Right atrium auricular region (tissue), 2 donors: ENCODE measurements at regions not wholly inside any gene's neighbourhood (a gene's known extent, or its start where the extent isn't known, plus 50 kb on each side); places are given as distances from the start of the nearest gene placed in this dataset.

Source experiments
- DNase-seq: peaks from one replicate; pipeline ENCODE4 v3.0.0-alpha.2; 2019; ENCODE audit warnings: low spot score
- H3K27ac ChIP-seq, 2 donors: fragments of 200-600 bp; sonication (generic); 1 replicate in 1 of 2; 2 replicates in 1 of 2; pipeline ENCODE4 v1.5.1; 2016 to 2019
- H3K27me3 ChIP-seq, 2 donors: fragments of 200-600 bp; sonication (generic); one replicate each; pipeline versions ENCODE4 v1.5.1 to v1.6.0; 2017 to 2019
- H3K36me3 ChIP-seq: fragments of 200-600 bp; sonication (generic); one replicate; pipeline ENCODE4 v1.5.1; 2016
- H3K4me1 ChIP-seq, 2 donors: fragments of 200-600 bp; sonication (generic); one replicate each; pipeline versions ENCODE4 v1.5.1 to v1.6.0; 2017 to 2019
- H3K4me3 ChIP-seq, 2 donors: fragments of 200-600 bp; sonication (generic); 1 replicate in 1 of 2; 2 replicates in 1 of 2; pipeline ENCODE4 v1.5.1; 2017 to 2019; ENCODE audit warnings: mild to moderate bottlenecking in 1 of 2, moderate library complexity in 1 of 2
- H3K9me3 ChIP-seq, 2 donors: fragments of 200-600 bp; sonication (generic); one replicate each; pipeline ENCODE4 v1.5.1; 2019
- TF ChIP-seq, protein P1 (sequence below), 2 donors: fragments of 200-600 bp; sonication (generic); IDR thresholded peaks; one replicate each; pipeline ENCODE4 v1.5.1; 2019; ENCODE audit warnings: antibody characterized with exemption in 2 of 2

DNA sequence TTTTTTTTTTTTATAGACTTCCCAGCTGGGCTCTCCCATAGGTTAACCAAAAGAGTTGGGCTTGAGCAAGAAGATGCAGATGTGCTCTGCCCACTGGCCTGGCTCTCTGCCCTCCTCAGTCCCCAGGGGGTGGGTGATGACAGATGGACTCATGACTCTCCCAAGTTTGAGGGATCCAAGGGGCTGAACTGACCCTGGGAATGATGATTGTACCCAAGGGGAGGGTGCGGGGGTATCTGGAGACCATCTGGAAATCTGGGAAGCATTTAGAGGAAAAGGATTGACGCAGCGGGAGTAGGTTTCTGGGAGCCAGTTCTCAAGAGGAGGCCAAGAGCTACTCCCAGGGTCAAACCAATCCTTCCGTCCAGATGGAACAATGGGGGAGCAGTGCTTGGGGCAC, 330.8 kb downstream of the CYP26B1 start:
- H3K9me3 ChIP-seq, result no peaks in the 10 kb centered on the region
- DNase-seq, result no peak
- no peaks in the 10 kb centered on the region for H3K27me3 ChIP-seq
- no peak overlapping the region for H3K27ac ChIP-seq
- no peaks in the 10 kb centered on the region for H3K4me1 ChIP-seq
- no peak overlapping the region for H3K4me3 ChIP-seq
- TF ChIP-seq, protein P1, sequence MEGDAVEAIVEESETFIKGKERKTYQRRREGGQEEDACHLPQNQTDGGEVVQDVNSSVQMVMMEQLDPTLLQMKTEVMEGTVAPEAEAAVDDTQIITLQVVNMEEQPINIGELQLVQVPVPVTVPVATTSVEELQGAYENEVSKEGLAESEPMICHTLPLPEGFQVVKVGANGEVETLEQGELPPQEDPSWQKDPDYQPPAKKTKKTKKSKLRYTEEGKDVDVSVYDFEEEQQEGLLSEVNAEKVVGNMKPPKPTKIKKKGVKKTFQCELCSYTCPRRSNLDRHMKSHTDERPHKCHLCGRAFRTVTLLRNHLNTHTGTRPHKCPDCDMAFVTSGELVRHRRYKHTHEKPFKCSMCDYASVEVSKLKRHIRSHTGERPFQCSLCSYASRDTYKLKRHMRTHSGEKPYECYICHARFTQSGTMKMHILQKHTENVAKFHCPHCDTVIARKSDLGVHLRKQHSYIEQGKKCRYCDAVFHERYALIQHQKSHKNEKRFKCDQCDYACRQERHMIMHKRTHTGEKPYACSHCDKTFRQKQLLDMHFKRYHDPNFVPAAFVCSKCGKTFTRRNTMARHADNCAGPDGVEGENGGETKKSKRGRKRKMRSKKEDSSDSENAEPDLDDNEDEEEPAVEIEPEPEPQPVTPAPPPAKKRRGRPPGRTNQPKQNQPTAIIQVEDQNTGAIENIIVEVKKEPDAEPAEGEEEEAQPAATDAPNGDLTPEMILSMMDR (IDR thresholded peaks at IDR 0.05), result no peak
- no peaks in the 10 kb centered on the region for H3K36me3 ChIP-seq

- no peak for DNase-seq
Measured at GRCh38 chr2:71815701-71816474, 331.8 kb downstream of the CYP26B1 start.

GRCh38 chr2:71814885-71815284, 332.8 kb downstream of the CYP26B1 start:
- DNase-seq, result peak; percentile 50
- H3K4me1 ChIP-seq, result no peaks in the 10 kb centered on the region
- H3K9me3 ChIP-seq, result no peaks in the 10 kb centered on the region
- H3K27ac ChIP-seq, result no peak overlapping the region
- TF ChIP-seq, protein P1 (IDR thresholded peaks at IDR 0.05), result no peak
- H3K36me3 ChIP-seq, result no peaks in the 10 kb centered on the region
- H3K27me3 ChIP-seq, result no peaks in the 10 kb centered on the region
- no peak overlapping the region for H3K4me3 ChIP-seq

More at GRCh38 chr2:71815701-71816474, 331.8 kb downstream of the CYP26B1 start:
- Histone ChIP-seq H3K9me3 (no peaks in the 10 kb centered on the region), H3K4me3 (no peak overlapping the region), H3K36me3 (no peaks in the 10 kb centered on the region), H3K27ac (no peak overlapping the region), H3K27me3 (no peaks in the 10 kb centered on the region), H3K4me1 (no peaks in the 10 kb centered on the region)
- TF ChIP-seq, protein P1 (IDR thresholded peaks at IDR 0.05), result no peak

DNA sequence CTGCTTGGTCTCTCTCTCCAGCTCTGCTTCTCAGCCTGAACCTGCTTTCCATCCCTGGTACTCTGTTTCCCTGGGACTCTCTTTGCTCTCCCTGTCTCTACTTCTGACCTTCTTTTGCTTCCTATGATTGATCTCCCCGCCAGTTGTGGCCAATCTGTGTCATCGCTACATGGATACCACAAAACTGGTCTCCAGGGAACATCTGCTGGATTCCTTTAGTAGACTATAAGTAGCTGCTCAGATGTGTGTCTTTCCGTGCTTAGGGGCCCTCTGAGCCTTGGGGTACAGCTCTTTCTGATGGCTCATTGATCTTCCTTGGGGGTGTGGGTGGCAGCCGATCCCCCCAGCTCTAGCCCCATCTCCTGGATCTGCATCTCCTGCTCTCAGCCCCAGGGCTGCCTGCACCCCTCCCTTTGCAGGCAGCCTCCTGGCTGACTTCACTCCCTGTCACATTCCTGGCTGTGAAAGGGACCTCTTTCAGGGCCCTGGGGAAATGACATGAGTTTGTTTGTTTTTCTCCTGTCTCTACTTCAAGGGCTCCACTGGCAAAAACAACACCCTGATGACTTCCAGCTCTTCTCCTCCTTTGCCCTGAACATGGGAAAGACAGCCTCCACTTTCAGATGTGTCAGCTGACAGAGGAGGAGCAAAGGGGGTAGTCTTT, 333.7 kb downstream of the CYP26B1 start:
- TF ChIP-seq, protein P1 (IDR thresholded peaks at IDR 0.05), result no peak
- Histone ChIP-seq H3K4me1 (no peaks in the 10 kb centered on the region), H3K36me3 (no peaks in the 10 kb centered on the region), H3K27me3 (no peaks in the 10 kb centered on the region), H3K9me3 (no peaks in the 10 kb centered on the region), H3K27ac (no peak overlapping the region), H3K4me3 (no peak overlapping the region)
- DNase-seq, result peak; percentile 30

DNA sequence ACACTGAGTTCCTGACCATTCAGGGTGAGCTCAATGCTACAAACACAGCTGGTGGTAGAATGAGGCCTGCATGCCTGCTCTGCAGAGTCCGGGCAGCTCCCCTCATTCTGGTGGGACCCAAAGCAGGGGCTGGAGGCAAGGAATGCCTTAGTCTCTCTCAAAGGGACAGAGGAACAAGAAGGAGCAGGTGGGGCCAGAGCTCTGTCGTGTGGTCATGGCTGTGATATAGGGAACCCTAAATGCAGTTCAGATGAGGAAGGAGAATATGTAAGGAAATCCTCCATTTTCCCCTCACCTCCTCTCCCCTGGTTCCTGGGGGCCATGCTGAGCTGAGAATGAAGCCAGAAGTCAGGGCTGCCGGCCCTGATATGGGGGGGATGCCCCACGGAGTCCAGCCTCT, 334.3 kb downstream of the CYP26B1 start:
- Histone ChIP-seq H3K36me3 (no peaks in the 10 kb centered on the region), H3K4me3 (no peak overlapping the region), H3K27me3 (no peaks in the 10 kb centered on the region), H3K4me1 (no peaks in the 10 kb centered on the region), H3K27ac (no peak overlapping the region), H3K9me3 (no peaks in the 10 kb centered on the region)
- peak; percentile 38 for DNase-seq
- TF ChIP-seq, protein P1 (IDR thresholded peaks at IDR 0.05), result no peak
